Fibroblast of villous mesenchyme (primary cell): ENCODE measurements at regions not wholly inside any gene's neighbourhood (a gene's known extent, or its start where the extent isn't known, plus 50 kb on each side); places are given as distances from the start of the nearest gene placed in this dataset.

ENCODE experiments used
- DNase-seq: peaks from one replicate; pipeline ENCODE4 v3.0.0-alpha.2; 2010; ENCODE audit warnings: low read depth
- H3K4me3 ChIP-seq: 2 replicates; pipeline ENCODE4 v1.5.1; 2011; ENCODE audit warnings: low read depth, mild to moderate bottlenecking, low read length
- TF ChIP-seq, protein P1 (sequence below): IDR thresholded peaks from 2 replicates; pipeline ENCODE4 v1.5.1; 2012; ENCODE audit warnings: low read depth, mild to moderate bottlenecking, low read length; ENCODE audit not compliant: insufficient read depth

DNA sequence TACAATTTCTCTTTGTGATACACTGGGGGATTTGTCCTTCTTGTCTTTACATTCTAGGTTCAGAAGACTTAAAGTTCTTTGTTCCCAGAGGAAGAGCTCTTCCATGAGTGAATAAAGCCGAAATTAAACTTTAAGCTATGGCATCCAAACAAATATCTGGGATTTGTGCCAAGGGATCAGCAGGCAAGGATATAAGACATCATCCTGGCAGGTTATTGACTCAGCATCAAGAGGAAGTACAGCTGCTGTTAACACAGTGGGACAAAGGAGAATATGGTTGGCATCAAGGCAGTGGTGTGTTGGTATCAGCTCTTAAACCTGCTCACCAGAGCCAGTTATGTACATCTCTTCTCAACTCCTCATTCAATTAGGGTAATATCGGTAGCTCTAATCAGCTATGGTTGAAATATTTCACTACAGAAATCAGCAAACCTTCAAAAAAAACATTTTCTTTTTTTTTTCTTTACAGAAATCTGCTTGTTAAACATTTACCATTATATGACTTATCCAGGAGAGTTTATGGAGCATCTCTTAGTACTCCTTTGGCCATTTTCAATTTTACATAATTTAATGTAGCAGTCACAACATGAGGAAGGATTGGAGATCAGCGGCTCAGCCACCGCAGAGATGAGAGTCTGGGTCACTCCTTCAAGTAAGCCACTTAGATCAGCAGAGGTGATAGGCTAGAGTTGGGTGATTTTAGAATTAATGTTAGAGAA lies 1198.6 kb upstream of the EPHA6 start:
- DNase-seq, result no peak
- TF ChIP-seq, protein P1, sequence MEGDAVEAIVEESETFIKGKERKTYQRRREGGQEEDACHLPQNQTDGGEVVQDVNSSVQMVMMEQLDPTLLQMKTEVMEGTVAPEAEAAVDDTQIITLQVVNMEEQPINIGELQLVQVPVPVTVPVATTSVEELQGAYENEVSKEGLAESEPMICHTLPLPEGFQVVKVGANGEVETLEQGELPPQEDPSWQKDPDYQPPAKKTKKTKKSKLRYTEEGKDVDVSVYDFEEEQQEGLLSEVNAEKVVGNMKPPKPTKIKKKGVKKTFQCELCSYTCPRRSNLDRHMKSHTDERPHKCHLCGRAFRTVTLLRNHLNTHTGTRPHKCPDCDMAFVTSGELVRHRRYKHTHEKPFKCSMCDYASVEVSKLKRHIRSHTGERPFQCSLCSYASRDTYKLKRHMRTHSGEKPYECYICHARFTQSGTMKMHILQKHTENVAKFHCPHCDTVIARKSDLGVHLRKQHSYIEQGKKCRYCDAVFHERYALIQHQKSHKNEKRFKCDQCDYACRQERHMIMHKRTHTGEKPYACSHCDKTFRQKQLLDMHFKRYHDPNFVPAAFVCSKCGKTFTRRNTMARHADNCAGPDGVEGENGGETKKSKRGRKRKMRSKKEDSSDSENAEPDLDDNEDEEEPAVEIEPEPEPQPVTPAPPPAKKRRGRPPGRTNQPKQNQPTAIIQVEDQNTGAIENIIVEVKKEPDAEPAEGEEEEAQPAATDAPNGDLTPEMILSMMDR, result no peak
- no peak overlapping the region for H3K4me3 ChIP-seq

DNA sequence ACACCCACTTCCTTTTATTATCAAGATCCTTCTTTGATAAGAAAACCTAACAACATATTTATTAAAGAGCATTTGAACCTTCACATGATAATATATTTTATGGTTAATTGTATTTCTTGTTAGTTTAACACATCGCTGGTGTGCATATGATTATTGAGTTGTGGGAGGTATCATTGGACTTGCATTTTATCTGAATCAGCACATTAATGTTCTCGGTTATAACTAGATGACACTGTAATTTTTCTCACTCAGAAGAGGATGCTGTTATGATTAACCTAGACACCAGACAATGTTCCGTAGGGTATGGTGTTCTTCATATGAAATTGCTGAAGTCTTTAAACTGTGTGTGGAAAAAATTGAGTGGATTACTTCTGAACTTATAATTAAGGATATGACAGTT lies 1188.3 kb upstream of the EPHA6 start:
- TF ChIP-seq, protein P1, result no peak
- no peak for DNase-seq
- H3K4me3 ChIP-seq, result no peak overlapping the region

DNA sequence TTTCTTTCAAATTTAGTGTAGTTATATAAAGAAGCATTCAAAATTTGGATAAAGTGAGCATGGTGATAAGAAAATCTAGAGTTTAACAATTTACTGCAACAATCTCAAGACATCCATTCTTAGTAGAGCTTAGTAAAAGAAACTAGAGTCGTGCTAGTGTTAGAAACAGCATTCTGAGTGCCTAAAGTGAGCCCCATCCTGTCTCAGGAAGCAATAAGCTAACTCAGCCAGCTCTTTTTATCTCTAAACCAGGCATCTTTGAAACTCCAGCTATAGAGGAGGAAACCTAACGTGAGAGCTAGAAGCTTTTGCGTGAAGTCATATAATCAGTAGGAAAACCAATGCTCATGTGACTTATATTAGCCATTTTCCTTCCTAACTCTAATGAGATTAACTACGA lies 1187.1 kb upstream of the EPHA6 start:
- DNase-seq, result no peak
- TF ChIP-seq, protein P1, result no peak
- H3K4me3 ChIP-seq, result no peak overlapping the region

DNA sequence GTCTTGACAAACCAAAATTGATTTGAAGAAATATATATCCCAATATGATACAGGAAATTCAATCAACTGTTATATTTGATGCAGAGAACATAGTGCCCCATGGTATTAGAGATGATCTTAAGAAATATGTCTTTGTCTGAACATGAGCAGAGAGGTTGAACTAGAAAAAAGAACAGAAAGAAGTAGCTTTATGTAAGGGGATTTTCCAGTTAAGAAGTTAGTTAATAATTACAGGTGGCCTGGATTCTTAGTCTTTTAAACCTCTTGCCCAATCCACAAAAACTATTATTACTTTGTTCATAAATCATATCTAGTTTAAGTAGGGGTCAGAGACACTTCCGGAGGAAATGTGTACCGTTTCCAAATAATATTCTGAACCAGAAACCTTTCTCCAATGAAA lies 1186.7 kb upstream of the EPHA6 start:
- TF ChIP-seq, protein P1, result no peak
- no peak for DNase-seq
- no peak overlapping the region for H3K4me3 ChIP-seq

DNA sequence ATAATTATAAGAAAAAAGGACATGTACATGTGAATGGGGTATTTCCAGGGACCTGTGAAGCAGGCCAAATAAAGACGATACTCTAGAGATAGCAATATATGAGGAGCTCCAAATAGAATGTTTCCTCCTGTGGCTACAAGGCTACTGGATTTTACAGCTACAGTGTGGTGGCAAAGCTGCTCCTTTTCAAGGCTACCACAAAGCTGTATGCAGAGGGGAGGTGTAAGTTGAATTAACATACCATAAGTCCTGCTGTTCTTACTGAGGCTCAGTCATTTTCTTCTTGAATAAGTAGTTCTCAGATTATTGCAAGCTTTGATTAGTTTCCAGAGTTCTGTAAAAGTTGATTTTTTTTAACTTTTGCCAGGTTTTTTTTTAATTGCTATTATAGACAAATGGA lies 1184.6 kb upstream of the EPHA6 start:
- H3K4me3 ChIP-seq, result no peak overlapping the region
- no peak for DNase-seq
- TF ChIP-seq, protein P1, result no peak

DNA sequence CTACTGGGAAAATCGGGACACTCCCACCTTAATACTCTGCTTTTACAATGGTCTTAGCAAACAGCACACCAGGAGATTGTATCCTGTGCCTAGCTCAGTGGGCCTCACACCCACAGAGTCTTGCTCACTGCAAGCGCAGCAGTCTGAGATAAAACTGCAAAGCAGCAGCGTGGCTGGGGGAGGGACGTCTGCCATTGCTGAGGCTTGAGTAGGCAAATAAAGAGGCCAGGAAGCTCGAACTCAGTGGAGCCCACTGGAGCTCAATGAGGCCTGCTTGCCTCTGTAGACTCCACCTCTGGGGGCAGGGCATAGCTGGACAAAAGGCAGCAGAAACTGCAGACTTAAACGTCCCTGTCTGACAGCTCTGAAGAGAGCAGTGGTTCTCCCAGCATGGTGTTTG lies 1169.1 kb upstream of the EPHA6 start:
- TF ChIP-seq, protein P1, result no peak
- DNase-seq, result no peak
- H3K4me3 ChIP-seq, result no peak overlapping the region
